ENCODE measurements at regions not wholly inside any gene's neighbourhood (a gene's known extent, or its start where the extent isn't known, plus 50 kb on each side); places are given as distances from the start of the nearest gene placed in this dataset.

GRCh38 chr10:90470966-90471365 lies 386.9 kb downstream of the HTR7 start:
- Histone ChIP-seq H3K4me3 (no peak overlapping the region), H3K9me3 (no peaks in the 10 kb centered on the region), H3K27ac (no peak overlapping the region), H3K4me1 (no peaks in the 10 kb centered on the region), H3K36me3 (no peaks in the 10 kb centered on the region), H3K27me3 (no peaks in the 10 kb centered on the region)
- TF ChIP-seq, protein P1, sequence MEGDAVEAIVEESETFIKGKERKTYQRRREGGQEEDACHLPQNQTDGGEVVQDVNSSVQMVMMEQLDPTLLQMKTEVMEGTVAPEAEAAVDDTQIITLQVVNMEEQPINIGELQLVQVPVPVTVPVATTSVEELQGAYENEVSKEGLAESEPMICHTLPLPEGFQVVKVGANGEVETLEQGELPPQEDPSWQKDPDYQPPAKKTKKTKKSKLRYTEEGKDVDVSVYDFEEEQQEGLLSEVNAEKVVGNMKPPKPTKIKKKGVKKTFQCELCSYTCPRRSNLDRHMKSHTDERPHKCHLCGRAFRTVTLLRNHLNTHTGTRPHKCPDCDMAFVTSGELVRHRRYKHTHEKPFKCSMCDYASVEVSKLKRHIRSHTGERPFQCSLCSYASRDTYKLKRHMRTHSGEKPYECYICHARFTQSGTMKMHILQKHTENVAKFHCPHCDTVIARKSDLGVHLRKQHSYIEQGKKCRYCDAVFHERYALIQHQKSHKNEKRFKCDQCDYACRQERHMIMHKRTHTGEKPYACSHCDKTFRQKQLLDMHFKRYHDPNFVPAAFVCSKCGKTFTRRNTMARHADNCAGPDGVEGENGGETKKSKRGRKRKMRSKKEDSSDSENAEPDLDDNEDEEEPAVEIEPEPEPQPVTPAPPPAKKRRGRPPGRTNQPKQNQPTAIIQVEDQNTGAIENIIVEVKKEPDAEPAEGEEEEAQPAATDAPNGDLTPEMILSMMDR (IDR thresholded peaks at IDR 0.05), result no peak
- TF ChIP-seq POLR2A (IDR thresholded peaks at IDR 0.05) (no peak), POLR2AphosphoS5 (IDR thresholded peaks at IDR 0.05; ENCODE audit: insufficient read depth in 1 of 2, low read depth in 1 of 2) (no peak)
- intact Hi-C loops (cut with DNase I), result no loop called here
- DNase-seq (ENCODE audit: extremely low spot score in 2 of 2), result no peak

- Histone ChIP-seq H3K36me3 (no peaks in the 10 kb centered on the region), H3K9me3 (no peaks in the 10 kb centered on the region), H3K27me3 (no peaks in the 10 kb centered on the region), H3K4me1 (no peaks in the 10 kb centered on the region), H3K27ac (no peak overlapping the region), H3K4me3 (no peak overlapping the region)
- TF ChIP-seq, protein P1 (IDR thresholded peaks at IDR 0.05), result no peak
- TF ChIP-seq POLR2A (IDR thresholded peaks at IDR 0.05) (no peak), POLR2AphosphoS5 (IDR thresholded peaks at IDR 0.05; ENCODE audit: insufficient read depth in 1 of 2, low read depth in 1 of 2) (no peak)
- no peak for DNase-seq (ENCODE audit: extremely low spot score in 2 of 2)
- intact Hi-C loops (cut with DNase I), result no loop called here
These were observed 377.4 kb downstream of the HTR7 start for GRCh38 chr10:90480466-90480865.

DNA sequence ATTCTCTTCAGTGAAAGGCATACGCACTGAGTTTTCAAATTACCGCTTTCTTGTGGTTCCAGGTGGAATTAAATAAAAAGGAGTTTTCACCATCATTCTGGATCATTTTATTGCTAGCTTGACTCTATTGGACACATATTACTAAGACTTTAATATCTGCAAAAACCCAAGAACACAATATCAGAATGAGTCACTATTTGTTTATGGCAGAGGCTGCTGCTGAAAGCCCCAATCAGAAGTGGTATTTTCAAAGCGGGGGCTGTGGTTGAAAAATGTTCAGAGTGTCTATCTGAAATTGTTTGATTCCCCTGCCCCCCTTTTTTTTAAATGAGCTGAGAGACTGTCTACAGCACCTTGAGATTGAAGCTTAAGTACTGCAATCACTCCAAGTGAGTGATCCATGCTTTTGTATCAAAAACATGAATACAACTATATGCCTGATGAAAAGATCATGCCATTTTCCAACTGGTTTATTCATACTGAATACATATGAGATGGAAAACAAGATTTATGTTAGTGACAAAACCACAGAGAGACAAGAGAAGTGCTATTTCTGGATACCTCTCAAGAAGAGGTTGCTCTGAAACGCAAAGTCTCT lies 376.4 kb downstream of the HTR7 start:
- TF ChIP-seq, protein P1 (IDR thresholded peaks at IDR 0.05), result no peak
- TF ChIP-seq POLR2A (IDR thresholded peaks at IDR 0.05) (no peak), POLR2AphosphoS5 (IDR thresholded peaks at IDR 0.05; ENCODE audit: insufficient read depth in 1 of 2, low read depth in 1 of 2) (no peak)
- Histone ChIP-seq H3K4me3 (no peak overlapping the region), H3K36me3 (no peaks in the 10 kb centered on the region), H3K9me3 (no peaks in the 10 kb centered on the region), H3K4me1 (no peaks in the 10 kb centered on the region), H3K27me3 (no peaks in the 10 kb centered on the region), H3K27ac (no peak overlapping the region)
- DNase-seq (ENCODE audit: extremely low spot score in 2 of 2), result no peak
- intact Hi-C loops (cut with DNase I), result no loop called here

- TF ChIP-seq POLR2AphosphoS5 (IDR thresholded peaks at IDR 0.05; ENCODE audit: insufficient read depth in 1 of 2, low read depth in 1 of 2), result no peak
- no peak for DNase-seq (ENCODE audit: extremely low spot score in 2 of 2)
- Histone ChIP-seq H3K4me1 (no peaks in the 10 kb centered on the region), H3K27ac (no peak overlapping the region), H3K36me3 (no peaks in the 10 kb centered on the region), H3K9me3 (no peaks in the 10 kb centered on the region), H3K4me3 (no peak overlapping the region), H3K27me3 (no peaks in the 10 kb centered on the region)
- intact Hi-C loops (cut with DNase I), result no loop called here
These were observed 373.3 kb downstream of the HTR7 start for GRCh38 chr10:90484518-90484917.

DNA sequence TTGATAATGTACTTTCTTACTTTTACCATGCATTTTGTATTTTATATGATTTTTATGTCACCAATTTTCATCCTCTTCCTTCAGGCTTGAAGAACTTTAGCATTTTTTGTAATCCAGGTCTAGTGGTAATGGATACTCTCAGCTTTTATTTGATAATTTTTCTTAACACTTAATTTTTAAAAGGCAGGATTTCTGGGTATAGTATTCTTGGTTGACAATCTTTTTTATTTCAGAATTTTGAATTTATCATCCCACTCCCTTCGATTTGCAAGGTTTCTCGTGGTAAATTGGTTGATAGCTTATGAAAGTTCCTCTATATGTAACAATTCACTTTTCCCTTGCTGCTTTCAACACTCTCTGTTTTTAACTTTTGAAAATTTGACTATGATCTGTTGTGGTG lies 363.7 kb downstream of the HTR7 start:
- H3K27ac ChIP-seq, result no peak overlapping the region
- intact Hi-C loops (cut with DNase I), result no loop called here
- DNase-seq (ENCODE audit: extremely low spot score in 2 of 2), result no peak
- H3K36me3 ChIP-seq, result no peaks in the 10 kb centered on the region
- TF ChIP-seq POLR2AphosphoS5 (IDR thresholded peaks at IDR 0.05; ENCODE audit: insufficient read depth in 1 of 2, low read depth in 1 of 2) (no peak), POLR2A (IDR thresholded peaks at IDR 0.05) (no peak)
- TF ChIP-seq, protein P1 (IDR thresholded peaks at IDR 0.05), result no peak
- H3K27me3 ChIP-seq, result no peaks in the 10 kb centered on the region
- no peak overlapping the region for H3K4me3 ChIP-seq
- H3K9me3 ChIP-seq, result peaks cover 9% of the 10 kb centered on the region
- H3K4me1 ChIP-seq, result no peaks in the 10 kb centered on the region

All from vagina (tissue), 2 donors.